Activated CD4-positive, alpha-beta T cell treated with anti-CD3 and anti-CD28 coated beads, Interleukin-10, Interleukin-2, amounts not matched to agents 100 ng/mL and 50 ng/mL, durations not matched to agents 16 hours and 8 hours (primary cell): ENCODE measurements at regions not wholly inside any gene's neighbourhood (a gene's known extent, or its start where the extent isn't known, plus 50 kb on each side); places are given as distances from the start of the nearest gene placed in this dataset.
"Not testable (repeated sequence)": the region's sequence is repeated elsewhere in the genome, so short reads cannot be mapped to it uniquely, and the experiment has no call there.

Experiments
- DNase-seq: peaks from one replicate; pipeline ENCODE4 v3.0.0-alpha.2; 2020

- DNase-seq: no peak
These were observed 931.5 kb upstream of the NUDT12 start for GRCh38 chr5:104494083-104494482.

GRCh38 chr5:104472811-104473210 is 910.2 kb upstream of the NUDT12 start:
- no peak for DNase-seq

- DNase-seq: no peak
These were observed 893.5 kb upstream of the NUDT12 start for GRCh38 chr5:104456122-104456521.

DNA sequence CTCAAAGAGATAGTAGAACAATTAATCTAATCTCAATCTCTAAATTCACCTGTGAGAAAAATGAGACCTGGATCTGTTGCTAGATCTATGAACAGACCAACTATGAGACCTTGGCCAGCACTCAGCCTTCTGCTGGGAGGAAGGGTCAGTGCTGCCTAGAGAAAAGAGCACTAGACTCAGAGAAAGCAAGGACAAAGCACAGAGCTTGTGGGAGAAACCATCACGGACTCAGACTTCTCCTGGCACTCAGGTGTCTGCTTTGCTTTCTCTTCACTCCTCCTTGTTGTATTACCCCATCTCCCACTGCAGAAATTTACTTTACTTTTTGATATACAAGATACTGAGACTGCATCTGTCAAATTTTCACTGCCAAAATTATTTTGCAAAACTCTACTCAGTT is 890.0 kb upstream of the NUDT12 start:
- no peak for DNase-seq

GRCh38 chr5:104451911-104452310 is 889.3 kb upstream of the NUDT12 start:
- not testable (repeated sequence) for DNase-seq

GRCh38 chr5:104444656-104445055 is 882.1 kb upstream of the NUDT12 start:
- DNase-seq: no peak

DNA sequence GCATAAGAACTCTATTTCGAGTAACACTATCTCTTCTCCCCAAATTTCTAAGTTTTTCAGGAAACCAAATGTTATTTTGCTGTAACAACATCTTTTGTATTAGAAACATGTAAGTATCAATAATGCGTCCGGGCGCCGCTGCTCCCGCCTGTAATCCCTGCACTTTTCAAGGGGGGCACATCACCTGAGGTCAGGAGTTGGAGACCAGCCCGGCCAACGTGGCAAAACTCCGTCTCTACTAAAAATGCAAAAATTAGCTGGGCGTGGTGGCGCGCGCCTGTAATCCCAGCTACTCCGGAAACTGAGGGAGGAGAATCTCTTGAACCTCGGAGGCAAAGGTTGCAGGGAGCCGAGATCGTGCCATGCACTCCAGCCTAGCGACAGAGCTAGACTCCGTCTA is 881.1 kb upstream of the NUDT12 start:
- DNase-seq: no peak

- no peak for DNase-seq
These were observed 869.4 kb upstream of the NUDT12 start for GRCh38 chr5:104431981-104432380.

GRCh38 chr5:104431002-104431620 is 868.5 kb upstream of the NUDT12 start:
- DNase-seq: no peak

- DNase-seq: no peak
These were observed 867.3 kb upstream of the NUDT12 start for GRCh38 chr5:104429911-104430310.

DNA sequence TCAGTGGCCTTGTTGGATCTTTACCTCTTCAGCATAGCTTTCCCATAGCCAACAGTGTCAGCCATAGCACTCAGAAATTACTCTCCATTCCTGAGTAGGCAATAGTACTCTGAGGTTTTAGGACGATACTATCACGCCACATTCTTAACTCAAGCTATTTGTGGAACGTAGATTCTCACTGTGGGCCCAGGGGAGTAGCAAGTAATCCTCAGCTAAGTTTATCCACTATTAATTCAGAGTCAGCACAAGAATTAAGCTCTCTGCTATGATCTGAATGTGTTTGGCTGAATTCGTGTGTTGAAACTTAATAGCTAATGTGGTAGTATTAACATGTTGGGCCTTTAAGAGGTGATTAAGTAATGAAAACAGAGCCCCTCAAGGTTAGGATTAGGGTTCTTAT is 858.8 kb upstream of the NUDT12 start:
- DNase-seq: no peak

DNA sequence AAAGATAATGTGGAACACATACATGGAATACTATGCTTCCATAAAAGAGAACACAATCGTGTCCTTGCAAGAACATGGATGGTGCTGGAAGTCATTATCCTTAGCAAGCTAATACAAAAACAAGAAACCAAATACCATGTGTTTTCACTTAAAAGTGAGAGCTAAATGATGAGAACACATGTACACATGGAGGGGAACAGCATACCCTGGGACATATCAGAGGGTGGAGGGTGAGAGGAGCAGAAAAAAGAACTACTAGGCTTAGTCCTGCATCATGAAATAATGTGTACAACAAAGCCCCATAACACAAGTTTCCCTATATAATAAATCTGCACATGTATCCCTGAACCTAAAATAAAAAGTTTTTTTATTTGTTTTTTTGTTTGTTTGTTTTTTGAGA is 855.5 kb upstream of the NUDT12 start:
- DNase-seq: no peak

GRCh38 chr5:104412649-104413240 is 850.2 kb upstream of the NUDT12 start:
- peak; percentile 21 for DNase-seq

GRCh38 chr5:104400941-104401340 is 838.4 kb upstream of the NUDT12 start:
- no peak for DNase-seq

DNA sequence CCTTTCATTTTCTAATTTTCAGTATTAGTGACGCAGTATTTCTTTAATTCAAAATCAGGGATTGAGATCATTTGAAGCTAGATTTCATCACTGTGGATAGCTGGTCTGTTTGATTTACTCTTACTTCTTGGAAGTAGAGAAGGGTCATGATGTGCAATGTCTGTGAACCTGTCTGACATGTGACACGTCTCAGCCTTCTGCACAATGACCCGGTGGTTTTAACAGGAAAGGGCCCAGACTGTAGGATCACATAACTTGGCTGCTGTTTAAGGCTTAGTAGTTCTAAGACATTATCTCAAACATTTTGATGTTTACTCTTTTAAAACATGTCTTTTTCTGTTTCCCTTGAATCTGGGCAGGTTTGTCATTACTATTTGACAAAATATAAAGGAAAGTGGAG is 823.3 kb upstream of the NUDT12 start:
- no peak for DNase-seq

DNA sequence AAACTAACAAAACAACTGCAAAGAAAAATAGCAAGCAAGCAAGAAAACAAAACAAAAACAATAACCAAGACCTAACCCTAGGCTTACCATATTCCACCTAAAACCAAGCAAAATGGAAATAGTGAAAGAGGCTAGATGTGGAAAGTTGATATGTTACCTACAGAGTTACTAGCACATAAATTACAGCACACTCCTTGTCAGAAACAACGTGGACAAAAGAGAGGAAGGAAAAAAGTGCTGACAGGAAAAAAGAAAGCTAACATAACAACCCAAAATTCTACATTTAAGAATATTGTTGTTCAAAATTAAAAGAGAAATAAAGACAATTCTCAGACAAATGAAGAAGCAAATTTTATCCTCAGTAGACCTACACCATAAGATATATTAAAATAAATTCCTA is 812.8 kb upstream of the NUDT12 start:
- no peak for DNase-seq

- DNase-seq: no peak
These were observed 810.2 kb upstream of the NUDT12 start for GRCh38 chr5:104372796-104373195.

DNA sequence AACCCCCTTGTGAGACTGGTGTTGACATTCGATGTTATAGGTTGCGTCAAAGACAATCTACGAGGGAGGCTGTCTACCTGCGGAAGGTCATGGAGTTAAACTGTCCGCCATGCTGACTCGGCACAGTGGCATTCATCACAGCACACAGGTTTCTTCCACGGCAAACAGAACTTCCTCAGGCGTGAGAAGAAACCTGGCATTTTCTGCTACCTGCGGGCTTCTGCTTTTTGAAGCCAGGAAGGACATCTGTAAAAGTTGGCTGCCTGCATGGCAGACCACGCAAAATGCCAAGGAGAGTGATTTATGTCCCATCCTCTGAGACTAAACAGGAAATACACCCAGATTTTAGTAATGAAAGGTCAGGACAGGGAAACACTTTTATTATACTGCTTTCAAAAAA is 809.8 kb upstream of the NUDT12 start:
- DNase-seq: no peak

GRCh38 chr5:104370523-104370922 is 807.9 kb upstream of the NUDT12 start:
- DNase-seq: no peak

DNA sequence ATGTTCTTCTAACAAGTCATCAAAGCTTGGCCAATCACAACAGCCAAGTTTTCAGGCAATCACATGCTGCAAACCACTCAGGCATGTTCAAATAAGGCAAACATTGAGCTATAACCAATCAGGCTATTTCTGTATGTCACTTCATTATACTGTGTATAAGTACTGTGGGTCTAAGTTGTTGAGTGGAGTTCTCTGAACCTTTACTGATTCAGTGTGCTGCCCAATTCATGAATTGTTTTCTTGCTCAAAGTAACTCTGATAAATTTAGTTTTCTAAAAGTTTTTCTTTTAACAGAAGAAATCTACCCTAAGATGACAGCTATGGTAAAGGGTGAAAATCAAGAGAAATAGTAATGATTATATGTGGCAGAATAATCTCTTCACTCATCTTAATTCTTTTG is 805.4 kb upstream of the NUDT12 start:
- no peak for DNase-seq

GRCh38 chr5:104363567-104363966 is 801.0 kb upstream of the NUDT12 start:
- no peak for DNase-seq

DNA sequence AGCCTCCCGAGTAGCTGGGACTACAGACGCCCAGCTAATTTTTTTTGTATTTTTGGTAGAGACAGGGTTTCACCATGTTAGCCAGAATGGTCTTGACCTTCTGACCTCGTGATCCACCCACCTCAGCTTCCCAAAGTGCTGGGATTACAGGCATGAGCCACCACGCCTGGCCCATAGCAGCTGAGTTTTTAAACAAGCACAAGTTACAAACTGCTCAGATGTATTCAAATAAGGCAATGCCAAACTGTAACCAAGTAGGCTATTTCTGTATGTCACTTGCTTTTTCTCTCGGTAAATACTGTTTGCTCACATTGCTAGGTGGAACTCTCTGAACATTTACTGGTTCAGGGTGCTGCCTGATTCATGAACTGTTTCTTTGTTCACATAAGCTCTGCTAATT is 799.3 kb upstream of the NUDT12 start:
- DNase-seq: no peak

DNA sequence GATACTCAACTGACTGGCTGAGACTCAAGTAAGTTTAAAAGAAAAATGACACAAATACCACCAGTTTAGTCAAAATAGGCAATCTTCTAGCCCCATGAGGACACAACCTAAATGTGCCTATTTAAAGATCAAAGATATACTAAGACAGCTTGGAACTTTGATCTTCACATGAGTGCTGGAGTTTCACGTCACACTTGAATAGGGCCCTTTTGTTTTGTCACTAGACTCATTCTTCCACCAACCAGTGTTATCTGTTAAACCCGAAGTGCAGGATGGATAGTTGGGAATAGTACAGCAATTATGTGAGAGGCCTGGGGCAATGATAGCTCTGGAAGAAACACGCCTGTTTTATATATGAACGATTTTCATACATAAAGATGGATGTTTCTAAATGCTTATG is 792.8 kb upstream of the NUDT12 start:
- no peak for DNase-seq

DNA sequence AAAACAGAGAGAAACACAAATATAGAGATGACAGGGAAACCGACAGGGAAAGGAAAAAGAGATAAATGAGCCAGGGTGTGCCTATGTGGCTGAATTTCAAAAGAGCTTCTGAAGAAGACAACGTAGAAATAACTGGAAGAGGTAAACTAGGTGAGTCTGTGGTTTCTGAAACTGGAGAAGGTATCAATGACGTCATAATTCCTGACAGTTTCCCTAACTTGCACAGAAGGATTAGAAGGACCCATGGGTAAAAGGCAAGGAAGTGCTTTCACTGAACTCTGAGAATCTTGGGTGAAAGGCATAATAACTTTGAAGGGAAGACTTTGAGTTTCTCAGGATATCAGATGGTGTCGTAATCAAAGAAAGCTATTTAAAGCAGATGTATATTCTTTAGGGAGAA is 790.8 kb upstream of the NUDT12 start:
- DNase-seq: no peak

DNA sequence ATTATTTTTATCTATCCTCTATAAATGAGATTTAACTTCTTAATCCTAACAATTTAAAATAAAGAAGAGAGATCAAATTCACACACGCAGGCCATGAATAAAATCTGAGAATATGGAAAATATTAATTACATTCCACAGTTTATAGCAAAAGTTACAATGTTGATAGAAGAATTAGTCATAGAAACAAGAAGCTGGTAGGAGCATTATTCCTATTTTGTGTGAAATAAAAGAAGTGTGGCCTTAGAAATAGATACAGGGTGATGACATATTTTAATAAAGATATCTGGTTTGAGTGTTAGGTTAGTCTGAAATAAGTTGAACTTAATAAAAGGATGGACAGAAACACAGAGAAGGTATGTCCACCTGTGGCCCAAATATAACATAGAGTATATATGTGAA is 790.4 kb upstream of the NUDT12 start:
- no peak for DNase-seq
